Transverse colon (tissue), 4 donors: ENCODE measurements at regions not wholly inside any gene's neighbourhood (a gene's known extent, or its start where the extent isn't known, plus 50 kb on each side); places are given as distances from the start of the nearest gene placed in this dataset.

Source experiments
- DNase-seq: peaks from one replicate; pipeline ENCODE4 v3.0.0-alpha.2; 2019
- H3K27ac ChIP-seq, 4 donors: fragments of 200-600 bp; sonication (generic); 2 replicates each; pipeline ENCODE4 v1.5.1; 2016 to 2018; ENCODE audit warnings: inconsistent platforms in 4 of 4
- H3K27me3 ChIP-seq: fragments of 200-600 bp; sonication (generic); 2 replicates; pipeline ENCODE4 v1.5.1; 2017; ENCODE audit warnings: inconsistent platforms
- H3K36me3 ChIP-seq, 4 donors: fragments of 200-600 bp; sonication (generic); 2 replicates each; pipeline ENCODE4 v1.5.1; 2017 to 2019; ENCODE audit warnings: inconsistent platforms in 4 of 4
- H3K4me1 ChIP-seq, 4 donors: fragments of 200-600 bp; sonication (generic); 2 replicates each; pipeline ENCODE4 v1.5.1; 2017 to 2020; ENCODE audit warnings: inconsistent platforms in 4 of 4
- H3K4me3 ChIP-seq, 4 donors: fragments of 200-600 bp; sonication (generic); 1 replicate in 1 of 4; 2 replicates in 3 of 4; pipeline versions ENCODE4 v1.5.1 to v1.6.1; 2017 to 2019; ENCODE audit warnings: inconsistent platforms in 4 of 4
- H3K9me3 ChIP-seq, 2 donors: fragments of 200-600 bp; sonication (generic); 2 replicates each; pipeline ENCODE4 v1.5.1; 2017 to 2019; ENCODE audit warnings: inconsistent platforms in 2 of 2
- CTCF ChIP-seq, 5 experiments: fragments of 200-600 bp in 3 of 5; fragments of 450-650 bp in 2 of 5; sonication (generic) in 3 of 5; IDR thresholded peaks; 1 replicate in 2 of 5; 2 replicates in 3 of 5; pipeline ENCODE4 v1.5.1; 2016 to 2017; ENCODE audit warnings: antibody characterized with exemption in 5 of 5, inconsistent platforms in 3 of 5, mild to moderate bottlenecking in 2 of 5, moderate library complexity in 1 of 5
- EP300 ChIP-seq: sonication (generic); formaldehyde crosslinking; IDR thresholded peaks from one replicate; pipeline ENCODE4 v1.6.1; 2017; ENCODE audit warnings: antibody characterized with exemption, low read depth
- POLR2A ChIP-seq: fragments of 450-650 bp; IDR thresholded peaks from one replicate; pipeline ENCODE4 v1.6.1; 2016; ENCODE audit warnings: antibody characterized with exemption, mild to moderate bottlenecking, moderate library complexity
- POLR2AphosphoS5 ChIP-seq, 3 donors: sonication (generic); formaldehyde crosslinking; IDR thresholded peaks; one replicate each; pipeline ENCODE4 v1.6.1; 2016; ENCODE audit warnings: antibody characterized with exemption in 3 of 3
- WGBS, 2 donors: methylation state at CpG; one replicate each; pipeline ENCODE4 v1.1.5; 2018; ENCODE audit warnings: low coverage in 1 of 2; 5-methylcytosine and 5-hydroxymethylcytosine counted together
- in situ Hi-C, 4 donors: fragments of 200-750 bp; cut with MboI; loops; one replicate each; pipeline versions ENCODE4 v1.15.0 to v1.15.1; 2017; ENCODE audit warnings: low sequenced_read_pairs in 3 of 4, low pct_ligation_motif_present in 1 of 4, low pct_unique_long_range_greater_than_20kb in 1 of 4
- intact Hi-C: fragments of 100-400 bp; cut with DNase I; formaldehyde crosslinking; loops from one replicate; pipeline ENCODE4 v1.15.1; 2023; ENCODE audit warnings: low total_unique reads

- in situ Hi-C loops = loop anchor here (10.0 to 25.0 kb wide), 2 partner anchors 196 to 203 kb away; no protein-coding TSS in a partner anchor
- TF ChIP-seq POLR2A = no peak
- TF ChIP-seq CTCF (IDR thresholded peaks at IDR 0.05) = peak; percentile 38 to 62 (median 52)
- TF ChIP-seq EP300 = no peak
- TF ChIP-seq POLR2AphosphoS5 (IDR thresholded peaks at IDR 0.05) = no peak
- Histone ChIP-seq H3K27ac (no peak overlapping the region), H3K4me1 (no peaks in the 10 kb centered on the region), H3K9me3 (no peaks in the 10 kb centered on the region), H3K36me3 (no peaks in the 10 kb centered on the region), H3K27me3 (peaks cover 9% of the 10 kb centered on the region), H3K4me3 (no peak overlapping the region)
- peak; percentile 48 for DNase-seq
- 81% methylated on average over 6 of the region's 7 CpGs; no CpG with 5 or more reads in 1 of the 2 donors for WGBS, 2 donors
- intact Hi-C loops = no loop called here
Measured at GRCh38 chr13:29707876-29708543, 112.5 kb upstream of the SLC7A1 start.

- Histone ChIP-seq H3K4me3 (no peak overlapping the region), H3K36me3 (no peaks in the 10 kb centered on the region), H3K27me3 (peaks cover 9% of the 10 kb centered on the region), H3K4me1 (no peaks in the 10 kb centered on the region), H3K9me3 (no peaks in the 10 kb centered on the region), H3K27ac (no peak overlapping the region)
- WGBS, 2 donors = 72 to 81% methylated on average over 9 of the region's 9 CpGs
- intact Hi-C loops = no loop called here
- DNase-seq = no peak
- no peak for TF ChIP-seq POLR2A
- TF ChIP-seq CTCF (IDR thresholded peaks at IDR 0.05) = no peak
- TF ChIP-seq POLR2AphosphoS5 (IDR thresholded peaks at IDR 0.05) = peak in 2 of 3 donors; percentile 39 to 52
- no peak for TF ChIP-seq EP300
- in situ Hi-C loops = loop anchor here (10.0 to 25.0 kb wide), 2 partner anchors 195 to 202 kb away; no protein-coding TSS in a partner anchor
Measured at GRCh38 chr13:29706923-29707322, 111.4 kb upstream of the SLC7A1 start.

GRCh38 chr13:29704648-29705047, 109.2 kb upstream of the SLC7A1 start:
- no peak for DNase-seq
- H3K4me3 ChIP-seq = no peak overlapping the region
- peaks cover 2% of the 10 kb centered on the region for H3K27me3 ChIP-seq
- TF ChIP-seq POLR2AphosphoS5 (IDR thresholded peaks at IDR 0.05) = no peak
- TF ChIP-seq POLR2A = no peak
- no peak for TF ChIP-seq EP300
- no peak for TF ChIP-seq CTCF (IDR thresholded peaks at IDR 0.05)
- H3K4me1 ChIP-seq = no peaks in the 10 kb centered on the region
- H3K9me3 ChIP-seq = no peaks in the 10 kb centered on the region
- H3K36me3 ChIP-seq = no peaks in the 10 kb centered on the region
- intact Hi-C loops (no loop called here), in situ Hi-C loops (loop anchor here (10.0 to 25.0 kb wide), 2 partner anchors 192 to 200 kb away; no protein-coding TSS in a partner anchor)
- WGBS, 2 donors = 53% methylated on average over 3 of the region's 3 CpGs; no CpG with 5 or more reads in 1 of the 2 donors
- no peak overlapping the region for H3K27ac ChIP-seq

GRCh38 chr13:29703421-29703820, 107.9 kb upstream of the SLC7A1 start:
- in situ Hi-C loops = loop anchor here (10.0 to 25.0 kb wide), 2 partner anchors 191 to 199 kb away; no protein-coding TSS in a partner anchor
- no peak for DNase-seq
- no peaks in the 10 kb centered on the region for H3K4me1 ChIP-seq
- no peak overlapping the region for H3K4me3 ChIP-seq
- intact Hi-C loops = no loop called here
- no peak overlapping the region for H3K27ac ChIP-seq
- TF ChIP-seq POLR2A (no peak), POLR2AphosphoS5 (IDR thresholded peaks at IDR 0.05) (no peak), CTCF (IDR thresholded peaks at IDR 0.05) (no peak), EP300 (no peak)
- WGBS, 2 donors = 78 to 95% methylated on average over 3 to 4 of the region's 4 CpGs
- H3K9me3 ChIP-seq = no peaks in the 10 kb centered on the region
- no peaks in the 10 kb centered on the region for H3K27me3 ChIP-seq
- H3K36me3 ChIP-seq = no peaks in the 10 kb centered on the region
